ENCODE measurements at regions not wholly inside any gene's neighbourhood (a gene's known extent, or its start where the extent isn't known, plus 50 kb on each side); places are given as distances from the start of the nearest gene placed in this dataset.

DNA sequence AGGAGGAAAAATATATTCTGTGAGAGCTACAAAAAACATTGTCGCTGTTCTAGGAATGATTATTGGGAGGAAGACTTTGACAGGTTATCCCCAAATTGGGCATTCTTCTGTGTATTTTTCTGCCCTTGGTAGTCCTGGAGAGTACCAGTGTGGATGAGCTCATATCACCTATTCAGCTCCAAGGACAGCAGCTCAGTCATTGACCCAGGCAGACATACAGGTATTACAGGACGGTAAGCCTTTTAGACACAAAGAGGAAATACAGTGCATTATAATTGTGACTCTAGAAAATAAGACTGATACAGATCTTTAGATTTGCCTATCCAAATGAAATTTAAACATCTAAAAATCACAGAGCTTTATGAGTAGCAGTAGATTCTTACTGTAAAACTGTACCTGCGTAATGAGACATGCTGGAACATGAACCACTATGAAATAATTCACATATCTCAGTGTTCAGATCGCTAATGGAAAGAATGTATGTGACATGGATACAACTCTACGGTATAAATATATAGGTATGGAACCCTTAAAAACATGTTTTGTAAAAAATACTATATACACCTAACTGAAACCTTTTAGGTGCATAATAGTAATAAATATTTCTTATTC, 56.0 kb downstream of the PLK2 start:
- no peak for DNase-seq

GRCh38 chr5:58401701-58402100, 58.2 kb downstream of the PLK2 start:
- DNase-seq, result no peak

GRCh38 chr5:58400737-58401136, 59.1 kb downstream of the PLK2 start:
- DNase-seq, result no peak

DNA sequence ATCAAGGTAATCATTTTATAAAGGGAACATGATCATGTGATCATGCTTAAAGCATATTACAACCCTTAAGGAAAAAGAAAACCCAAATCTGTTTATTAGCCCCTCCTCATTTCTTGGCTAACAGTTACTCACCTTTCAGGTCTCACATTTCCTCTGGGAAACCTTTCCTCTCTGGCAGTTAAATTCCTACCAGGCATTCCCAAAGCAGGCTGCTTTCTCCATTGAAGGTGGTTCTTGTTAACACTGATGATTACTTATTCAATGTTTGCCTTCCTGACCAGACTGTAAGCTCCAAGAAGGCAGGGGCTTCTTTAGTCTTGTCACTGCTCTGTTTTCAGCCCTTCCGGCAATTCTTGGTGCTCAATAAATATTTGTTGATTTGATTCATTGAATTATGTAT, 59.9 kb downstream of the PLK2 start:
- DNase-seq, result no peak

DNA sequence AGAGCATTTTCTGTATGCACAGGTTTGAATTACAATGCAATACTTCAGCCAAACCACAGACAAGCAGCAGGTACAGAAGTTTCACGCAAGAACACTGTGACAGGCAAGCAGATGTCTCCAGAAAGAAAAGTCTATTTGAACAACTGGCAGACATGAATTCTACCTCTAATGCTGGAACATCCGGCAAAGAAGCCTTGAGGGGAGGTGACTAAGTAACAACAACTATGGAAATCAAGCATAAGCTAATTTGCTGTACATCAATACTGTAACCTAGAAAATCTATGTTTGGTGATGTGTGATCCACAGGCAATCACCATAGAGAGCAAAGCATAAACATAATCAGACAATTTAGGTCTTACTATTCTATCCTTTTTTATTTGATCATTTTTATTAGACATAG, 65.5 kb downstream of the PLK2 start:
- no peak for DNase-seq

- DNase-seq, result no peak
Measured at GRCh38 chr5:58393716-58394115, 66.2 kb downstream of the PLK2 start.

DNA sequence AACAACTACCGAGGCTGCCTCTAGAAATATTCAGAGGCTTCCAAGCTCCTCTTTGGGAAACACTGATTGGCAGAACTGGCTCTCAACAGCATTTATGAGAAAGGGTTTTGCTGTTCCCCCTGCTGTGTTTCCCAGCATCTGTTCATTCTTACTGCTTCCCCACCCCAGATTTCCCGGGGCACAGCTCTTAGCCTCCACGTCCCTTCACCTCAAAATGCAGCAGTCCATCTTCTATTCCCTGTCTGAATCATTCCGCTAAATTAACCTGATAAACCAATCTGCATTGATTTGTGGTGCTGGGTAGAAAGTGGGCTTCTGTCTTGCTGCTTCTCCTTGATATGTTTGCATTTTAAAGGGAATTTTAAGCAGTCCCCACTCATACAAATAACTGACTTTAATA, 67.4 kb downstream of the PLK2 start:
- no peak for DNase-seq

DNA sequence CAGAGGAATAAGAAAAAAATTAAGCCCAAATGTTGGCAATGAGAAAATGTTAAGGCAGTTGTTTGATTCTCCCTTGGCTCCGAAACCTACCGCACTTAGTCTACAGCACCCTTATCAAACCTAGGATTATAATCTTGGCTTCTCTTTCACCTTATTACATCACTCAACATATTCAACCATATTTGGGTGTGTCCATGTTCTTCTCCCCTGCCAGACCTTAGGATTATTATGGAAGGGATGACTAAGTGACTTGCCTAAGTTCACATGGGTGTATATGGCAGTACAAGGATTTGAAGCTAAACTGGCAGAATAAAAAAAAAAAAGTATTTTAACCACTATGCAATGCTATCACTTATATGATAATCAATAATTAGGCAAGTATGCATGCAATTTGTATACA, 76.4 kb downstream of the PLK2 start:
- no peak for DNase-seq

DNA sequence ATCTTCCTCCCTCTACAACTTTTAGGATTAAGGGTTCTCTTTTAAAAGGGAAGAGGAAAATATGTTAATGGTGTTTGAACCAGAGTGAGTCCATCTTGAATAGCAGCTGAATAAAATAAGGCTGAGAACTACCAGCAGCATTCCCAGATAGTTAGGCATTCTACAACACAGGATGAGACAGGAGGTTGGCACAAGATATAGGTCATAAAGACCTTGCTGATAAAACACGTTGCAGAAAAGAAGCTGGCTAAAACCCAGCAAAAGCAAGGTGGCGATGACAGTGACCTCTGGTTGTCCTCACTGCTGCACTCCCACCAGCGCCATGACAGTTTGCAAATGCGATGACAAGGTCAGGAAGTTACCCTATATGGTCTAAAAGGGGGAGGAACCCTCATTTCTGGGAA, 77.8 kb downstream of the PLK2 start:
- DNase-seq, result no peak

DNA sequence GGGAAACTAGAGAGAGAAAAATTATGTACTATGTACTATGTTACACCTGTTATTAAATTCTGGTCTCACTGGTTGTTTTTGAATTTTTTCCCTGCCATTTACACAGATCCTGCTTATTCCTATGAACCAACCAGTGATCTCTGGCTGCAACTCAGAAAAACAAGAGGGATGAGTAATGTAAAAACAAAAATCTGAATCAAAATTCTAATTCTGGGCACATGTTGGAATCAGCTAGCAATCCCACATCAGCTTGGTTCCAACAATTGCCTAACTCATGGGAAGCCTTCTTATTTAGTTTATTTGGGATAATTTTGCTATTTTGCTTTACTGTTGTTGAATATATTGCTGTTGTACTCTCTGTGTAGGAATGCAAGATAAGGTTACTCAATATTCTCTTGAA, 78.3 kb downstream of the PLK2 start:
- DNase-seq, result no peak

- no peak for DNase-seq
Measured at GRCh38 chr5:58380655-58381054, 79.2 kb downstream of the PLK2 start.

GRCh38 chr5:58378613-58379390, 81.1 kb downstream of the PLK2 start:
- no peak for DNase-seq

GRCh38 chr5:58370606-58371005, 89.3 kb downstream of the PLK2 start:
- no peak for DNase-seq

- no peak for DNase-seq
Measured at GRCh38 chr5:58369513-58370190, 90.2 kb downstream of the PLK2 start.

DNA sequence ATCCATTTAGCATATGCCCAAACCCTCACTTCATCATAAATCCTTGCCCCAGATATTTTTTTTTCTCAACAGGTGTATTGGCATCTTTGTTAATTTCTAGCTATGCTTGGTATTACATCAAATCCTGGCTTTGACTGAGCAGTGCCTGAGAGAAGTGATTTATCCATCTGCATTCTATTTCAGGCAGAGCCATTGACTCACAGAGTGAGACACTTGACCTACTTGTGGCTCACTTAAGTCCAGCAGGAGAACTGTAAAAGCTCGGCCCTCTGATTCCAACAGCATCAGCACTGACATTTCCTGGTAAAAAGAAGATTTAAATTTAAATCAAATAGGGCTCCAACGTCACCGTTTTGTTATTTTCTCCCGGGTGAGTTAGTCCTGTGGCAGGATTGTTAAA, 93.4 kb downstream of the PLK2 start:
- no peak for DNase-seq

DNA sequence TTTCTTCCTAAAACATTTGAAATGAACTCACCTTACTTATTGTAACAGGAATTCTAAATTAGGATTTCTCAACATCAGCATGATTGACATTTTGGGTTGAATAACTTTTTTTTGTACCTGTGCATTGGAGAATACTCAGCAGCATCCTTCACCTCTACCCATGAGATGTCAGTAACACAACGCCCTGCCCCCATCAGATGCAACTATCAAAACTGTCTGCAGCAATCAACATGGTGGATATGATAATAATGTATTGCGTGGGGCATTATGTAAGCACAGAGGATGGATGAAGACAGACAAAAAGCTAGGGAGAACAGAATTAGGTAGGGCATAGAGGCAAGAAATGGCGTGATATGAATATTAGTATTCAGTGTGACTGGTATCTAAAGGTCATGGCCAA, 94.1 kb downstream of the PLK2 start:
- no peak for DNase-seq

DNA sequence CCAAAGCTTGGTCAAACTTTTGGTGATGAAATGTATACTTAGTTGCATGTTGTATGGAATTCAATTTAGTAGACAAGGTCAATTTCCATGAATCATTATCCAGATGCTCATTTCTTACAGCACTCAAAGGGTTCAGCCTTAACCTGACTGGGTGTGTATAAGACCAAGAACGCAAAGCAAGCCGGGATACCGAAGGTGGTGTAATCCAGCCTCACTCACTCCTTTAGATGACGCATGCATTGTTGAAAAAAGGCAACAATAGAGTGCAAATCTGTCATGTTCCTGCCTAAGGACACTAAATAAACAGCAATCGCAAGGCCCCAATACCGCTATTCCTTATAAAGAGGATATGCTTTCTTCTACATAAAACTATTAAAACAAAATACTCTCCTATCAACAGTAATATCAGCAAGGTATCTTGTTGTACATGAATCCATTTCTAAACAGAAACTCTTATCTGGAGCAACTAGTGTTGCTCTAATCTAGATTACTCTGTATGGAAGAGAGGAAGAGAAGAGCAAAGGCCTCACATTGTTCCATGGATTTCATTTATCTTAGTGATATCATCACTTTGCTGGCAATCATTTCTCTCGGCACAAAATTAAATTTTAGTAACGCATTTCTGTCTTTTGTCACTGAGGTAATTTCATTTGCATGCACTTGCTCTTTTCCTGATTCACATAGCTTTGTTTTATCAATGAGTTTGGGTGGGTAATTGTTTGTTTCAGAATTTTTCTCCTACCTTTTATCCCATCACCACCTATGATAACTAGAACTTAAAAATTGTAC, 96.2 kb downstream of the PLK2 start:
- DNase-seq, result no peak

GRCh38 chr5:58362135-58362534, 97.8 kb downstream of the PLK2 start:
- no peak for DNase-seq

- DNase-seq, result no peak
Measured at GRCh38 chr5:58360794-58361193, 99.1 kb downstream of the PLK2 start.

DNA sequence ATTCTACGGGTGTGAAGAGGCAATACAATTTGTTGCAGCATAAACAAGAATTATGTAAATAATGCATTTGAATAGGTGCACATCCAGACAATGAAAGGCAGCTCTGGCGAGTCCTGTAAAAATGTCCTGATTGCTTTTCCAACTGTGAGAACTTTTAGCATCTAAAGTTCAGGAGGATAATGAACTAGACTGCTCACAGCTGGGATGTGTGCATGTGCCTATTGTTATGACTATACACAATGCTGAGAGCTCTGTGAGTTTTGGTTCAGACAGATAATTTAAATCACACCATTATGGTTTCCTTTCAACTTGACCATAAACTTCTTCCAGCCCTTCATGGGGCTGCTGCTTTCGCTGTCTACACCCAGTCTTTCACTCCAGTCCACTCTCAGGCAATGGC, 99.9 kb downstream of the PLK2 start:
- DNase-seq, result no peak

DNA sequence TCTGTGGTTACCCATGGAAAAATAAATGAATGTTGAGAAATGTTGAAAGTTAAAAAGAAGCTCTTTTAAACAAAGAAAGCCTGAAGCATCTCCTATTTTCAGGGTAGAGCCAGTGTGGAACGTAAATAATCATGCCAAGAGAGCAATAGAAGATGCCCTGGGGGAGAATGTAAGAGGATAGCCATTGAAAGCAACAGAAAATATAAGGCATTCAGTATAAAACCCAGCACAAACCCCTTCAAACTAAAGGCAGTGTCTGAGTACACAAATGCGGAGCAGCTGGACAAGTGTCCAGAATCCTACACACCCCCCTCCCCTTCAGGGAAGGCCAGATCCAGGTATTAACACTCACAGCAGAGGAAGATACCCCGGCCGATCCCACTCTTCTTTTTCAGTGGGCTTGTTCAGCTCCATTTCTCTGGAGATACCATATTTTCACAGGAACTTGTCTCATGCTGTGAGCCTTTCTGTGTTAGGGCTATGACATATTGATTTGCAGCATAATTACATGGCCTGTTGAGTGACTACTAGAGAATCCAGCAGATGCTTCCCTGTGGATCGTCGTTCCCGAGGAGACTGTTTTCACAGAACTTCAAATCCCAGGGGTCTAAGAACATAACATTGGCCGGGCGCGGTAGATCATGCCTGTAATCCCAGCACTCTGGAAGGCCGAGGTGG, 101.2 kb downstream of the PLK2 start:
- DNase-seq, result no peak

GRCh38 chr5:58357799-58358500, 101.9 kb downstream of the PLK2 start:
- no peak for DNase-seq

Measured in activated CD4-positive, alpha-beta T cell treated with anti-CD3 and anti-CD28 coated beads, Interleukin-2, amount 50 U/mL, for 48 hours (primary cell).